Lower leg skin (tissue), 3 donors: ENCODE measurements at regions not wholly inside any gene's neighbourhood (a gene's known extent, or its start where the extent isn't known, plus 50 kb on each side); places are given as distances from the start of the nearest gene placed in this dataset.

ENCODE experiments used
- POLR2A ChIP-seq, 2 donors: fragments of 450-650 bp; IDR thresholded peaks; one replicate each; pipeline ENCODE4 v1.6.1; 2016 to 2017; ENCODE audit warnings: antibody characterized with exemption in 2 of 2, mild to moderate bottlenecking in 1 of 2, moderate library complexity in 1 of 2
- TF ChIP-seq, protein P1 (sequence below), 3 donors: fragments of 450-650 bp; IDR thresholded peaks; one replicate each; pipeline ENCODE4 v1.5.1; 2016; ENCODE audit warnings: antibody characterized with exemption in 3 of 3, mild to moderate bottlenecking in 3 of 3, moderate library complexity in 2 of 3

GRCh38 chr5:38077652-38078051, 180.7 kb upstream of the EGFLAM start:
- TF ChIP-seq, protein P1, sequence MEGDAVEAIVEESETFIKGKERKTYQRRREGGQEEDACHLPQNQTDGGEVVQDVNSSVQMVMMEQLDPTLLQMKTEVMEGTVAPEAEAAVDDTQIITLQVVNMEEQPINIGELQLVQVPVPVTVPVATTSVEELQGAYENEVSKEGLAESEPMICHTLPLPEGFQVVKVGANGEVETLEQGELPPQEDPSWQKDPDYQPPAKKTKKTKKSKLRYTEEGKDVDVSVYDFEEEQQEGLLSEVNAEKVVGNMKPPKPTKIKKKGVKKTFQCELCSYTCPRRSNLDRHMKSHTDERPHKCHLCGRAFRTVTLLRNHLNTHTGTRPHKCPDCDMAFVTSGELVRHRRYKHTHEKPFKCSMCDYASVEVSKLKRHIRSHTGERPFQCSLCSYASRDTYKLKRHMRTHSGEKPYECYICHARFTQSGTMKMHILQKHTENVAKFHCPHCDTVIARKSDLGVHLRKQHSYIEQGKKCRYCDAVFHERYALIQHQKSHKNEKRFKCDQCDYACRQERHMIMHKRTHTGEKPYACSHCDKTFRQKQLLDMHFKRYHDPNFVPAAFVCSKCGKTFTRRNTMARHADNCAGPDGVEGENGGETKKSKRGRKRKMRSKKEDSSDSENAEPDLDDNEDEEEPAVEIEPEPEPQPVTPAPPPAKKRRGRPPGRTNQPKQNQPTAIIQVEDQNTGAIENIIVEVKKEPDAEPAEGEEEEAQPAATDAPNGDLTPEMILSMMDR (IDR thresholded peaks at IDR 0.05), result no peak
- TF ChIP-seq POLR2A (IDR thresholded peaks at IDR 0.05), result no peak
